ENCODE measurements at regions not wholly inside any gene's neighbourhood (a gene's known extent, or its start where the extent isn't known, plus 50 kb on each side); places are given as distances from the start of the nearest gene placed in this dataset.

- WGBS, result 23% methylated on average over 3 of the region's 3 CpGs
- no peak for DNase-seq (ENCODE audit: extremely low spot score)
- no peak overlapping the region for H3K27ac ChIP-seq (ENCODE audit: low read depth)
- H3K4me1 ChIP-seq (ENCODE audit: insufficient read depth), result no peaks in the 10 kb centered on the region
- H3K4me3 ChIP-seq (ENCODE audit: low read depth, low read length), result no peak overlapping the region
- no peaks in the 10 kb centered on the region for H3K36me3 ChIP-seq (ENCODE audit: insufficient read depth)
Observed at GRCh38 chr22:22046370-22046769, 63.8 kb upstream of the TOP3B start.

- Histone ChIP-seq H3K27ac (ENCODE audit: low read depth) (no peak overlapping the region), H3K36me3 (ENCODE audit: insufficient read depth) (no peaks in the 10 kb centered on the region), H3K4me3 (ENCODE audit: low read depth, low read length) (no peak overlapping the region), H3K4me1 (ENCODE audit: insufficient read depth) (no peaks in the 10 kb centered on the region)
- DNase-seq (ENCODE audit: extremely low spot score), result no peak
- WGBS, result 69% methylated on average over 6 of the region's 6 CpGs
Observed at GRCh38 chr22:22045571-22046335, 63.2 kb upstream of the TOP3B start.

GRCh38 chr22:22044153-22044552 is 61.6 kb upstream of the TOP3B start:
- Histone ChIP-seq H3K36me3 (ENCODE audit: insufficient read depth) (no peaks in the 10 kb centered on the region), H3K4me1 (ENCODE audit: insufficient read depth) (no peaks in the 10 kb centered on the region), H3K4me3 (ENCODE audit: low read depth, low read length) (no peak overlapping the region), H3K27ac (ENCODE audit: low read depth) (no peak overlapping the region)
- 63% methylated on average over 2 of the region's 2 CpGs for WGBS
- no peak for DNase-seq (ENCODE audit: extremely low spot score)

GRCh38 chr22:22043296-22044078 is 60.9 kb upstream of the TOP3B start:
- 62% methylated on average over 11 of the region's 11 CpGs for WGBS
- Histone ChIP-seq H3K4me1 (ENCODE audit: insufficient read depth) (no peaks in the 10 kb centered on the region), H3K27ac (ENCODE audit: low read depth) (no peak overlapping the region), H3K36me3 (ENCODE audit: insufficient read depth) (no peaks in the 10 kb centered on the region), H3K4me3 (ENCODE audit: low read depth, low read length) (no peak overlapping the region)
- no peak for DNase-seq (ENCODE audit: extremely low spot score)

GRCh38 chr22:22042599-22043295 is 60.2 kb upstream of the TOP3B start:
- no peak for DNase-seq (ENCODE audit: extremely low spot score)
- Histone ChIP-seq H3K4me1 (ENCODE audit: insufficient read depth) (no peaks in the 10 kb centered on the region), H3K27ac (ENCODE audit: low read depth) (no peak overlapping the region), H3K4me3 (ENCODE audit: low read depth, low read length) (no peak overlapping the region), H3K36me3 (ENCODE audit: insufficient read depth) (no peaks in the 10 kb centered on the region)
- WGBS, result 57% methylated on average over 7 of the region's 7 CpGs

- no peak overlapping the region for H3K27ac ChIP-seq (ENCODE audit: low read depth)
- 32% methylated on average over 1 of the region's 1 CpG for WGBS
- H3K4me3 ChIP-seq (ENCODE audit: low read depth, low read length), result no peak overlapping the region
- no peaks in the 10 kb centered on the region for H3K36me3 ChIP-seq (ENCODE audit: insufficient read depth)
- H3K4me1 ChIP-seq (ENCODE audit: insufficient read depth), result no peaks in the 10 kb centered on the region
- DNase-seq (ENCODE audit: extremely low spot score), result no peak
Observed at GRCh38 chr22:22042009-22042408, 59.4 kb upstream of the TOP3B start.

GRCh38 chr22:22040908-22041307 is 58.3 kb upstream of the TOP3B start:
- Histone ChIP-seq H3K27ac (ENCODE audit: low read depth) (no peak overlapping the region), H3K4me3 (ENCODE audit: low read depth, low read length) (no peak overlapping the region), H3K4me1 (ENCODE audit: insufficient read depth) (no peaks in the 10 kb centered on the region), H3K36me3 (ENCODE audit: insufficient read depth) (no peaks in the 10 kb centered on the region)
- DNase-seq (ENCODE audit: extremely low spot score), result no peak

- Histone ChIP-seq H3K4me3 (ENCODE audit: low read depth, low read length) (no peak overlapping the region), H3K27ac (ENCODE audit: low read depth) (no peak overlapping the region), H3K36me3 (ENCODE audit: insufficient read depth) (no peaks in the 10 kb centered on the region), H3K4me1 (ENCODE audit: insufficient read depth) (no peaks in the 10 kb centered on the region)
- no peak for DNase-seq (ENCODE audit: extremely low spot score)
- 69% methylated on average over 3 of the region's 3 CpGs for WGBS
Observed at GRCh38 chr22:22040472-22040871, 57.9 kb upstream of the TOP3B start.

- H3K4me1 ChIP-seq (ENCODE audit: insufficient read depth), result no peaks in the 10 kb centered on the region
- no peak for DNase-seq (ENCODE audit: extremely low spot score)
- no peak overlapping the region for H3K4me3 ChIP-seq (ENCODE audit: low read depth, low read length)
- 50% methylated on average over 4 of the region's 4 CpGs for WGBS
- H3K36me3 ChIP-seq (ENCODE audit: insufficient read depth), result no peaks in the 10 kb centered on the region
- no peak overlapping the region for H3K27ac ChIP-seq (ENCODE audit: low read depth)
Observed at GRCh38 chr22:22039286-22040074, 56.9 kb upstream of the TOP3B start.

- H3K27ac ChIP-seq (ENCODE audit: low read depth), result no peak overlapping the region
- WGBS, result 87% methylated on average over 1 of the region's 1 CpG
- no peaks in the 10 kb centered on the region for H3K4me1 ChIP-seq (ENCODE audit: insufficient read depth)
- DNase-seq (ENCODE audit: extremely low spot score), result no peak
- no peaks in the 10 kb centered on the region for H3K36me3 ChIP-seq (ENCODE audit: insufficient read depth)
- H3K4me3 ChIP-seq (ENCODE audit: low read depth, low read length), result no peak overlapping the region
Observed at GRCh38 chr22:22038178-22038880, 55.7 kb upstream of the TOP3B start.

GRCh38 chr22:22037740-22038139 is 55.2 kb upstream of the TOP3B start:
- H3K36me3 ChIP-seq (ENCODE audit: insufficient read depth), result no peaks in the 10 kb centered on the region
- H3K4me3 ChIP-seq (ENCODE audit: low read depth, low read length), result no peak overlapping the region
- H3K27ac ChIP-seq (ENCODE audit: low read depth), result no peak overlapping the region
- DNase-seq (ENCODE audit: extremely low spot score), result no peak
- no peaks in the 10 kb centered on the region for H3K4me1 ChIP-seq (ENCODE audit: insufficient read depth)
- 70% methylated on average over 1 of the region's 1 CpG for WGBS

- Histone ChIP-seq H3K36me3 (ENCODE audit: insufficient read depth) (no peaks in the 10 kb centered on the region), H3K4me1 (ENCODE audit: insufficient read depth) (no peaks in the 10 kb centered on the region)
- DNase-seq (ENCODE audit: extremely low spot score), result no peak
Observed at GRCh38 chr22:22037229-22037628, 54.6 kb upstream of the TOP3B start.

GRCh38 chr22:22036588-22036987 is 54.0 kb upstream of the TOP3B start:
- 90% methylated on average over 3 of the region's 3 CpGs for WGBS
- H3K4me1 ChIP-seq (ENCODE audit: insufficient read depth), result no peaks in the 10 kb centered on the region

More at GRCh38 chr22:22037229-22037628, 54.6 kb upstream of the TOP3B start:
- no peak overlapping the region for H3K4me3 ChIP-seq (ENCODE audit: low read depth, low read length)
- no peak overlapping the region for H3K27ac ChIP-seq (ENCODE audit: low read depth)

More at GRCh38 chr22:22036588-22036987, 54.0 kb upstream of the TOP3B start:
- no peak for DNase-seq (ENCODE audit: extremely low spot score)
- H3K4me3 ChIP-seq (ENCODE audit: low read depth, low read length), result no peak overlapping the region
- no peak overlapping the region for H3K27ac ChIP-seq (ENCODE audit: low read depth)
- H3K36me3 ChIP-seq (ENCODE audit: insufficient read depth), result no peaks in the 10 kb centered on the region
